A673 (cell line): ENCODE measurements at regions not wholly inside any gene's neighbourhood (a gene's known extent, or its start where the extent isn't known, plus 50 kb on each side); places are given as distances from the start of the nearest gene placed in this dataset.

Experiments used
- BruUV-seq: library from RNA; stranded (reverse); fragments of 400-500 nt; replicated peaks from 2 replicates; lab custom pipeline; 2021; lab: Mats Ljungman, UMichigan
- CTCF ChIA-PET: fragments of 300-600 bp; sonication (Branson Sonifier 250); formaldehyde crosslinking; loops from one replicate; lab custom pipeline; 2022; ENCODE audit warnings: antibody characterized with exemption; lab: Charles Lee
- POLR2A ChIA-PET: fragments of 300-600 bp; sonication (Branson Sonifier 250); formaldehyde crosslinking; loops from one replicate; lab custom pipeline; 2022; ENCODE audit warnings: antibody characterized with exemption; ENCODE audit not compliant: low non-redundant PET; lab: Charles Lee
- DNase-seq: peaks from one replicate; pipeline ENCODE4 v3.0.0-alpha.2; 2015; ENCODE audit warnings: low spot score
- H3K27ac ChIP-seq: fragments of 200-600 bp; sonication (generic); 2 replicates; pipeline ENCODE4 v1.5.1; 2016; ENCODE audit warnings: mixed run types, low read depth, mild to moderate bottlenecking, mixed read lengths, antibody characterized with exemption, low read length; ENCODE audit not compliant: poor library complexity, severe bottlenecking
- H3K27me3 ChIP-seq: fragments of 200-600 bp; sonication (generic); replicated peaks from 2 replicates; pipeline ENCODE4 v1.6.1; 2017; ENCODE audit warnings: mixed run types, low read depth, mild to moderate bottlenecking, mixed read lengths, antibody characterized with exemption, low read length; ENCODE audit not compliant: insufficient read depth, poor library complexity
- H3K36me3 ChIP-seq: fragments of 200-600 bp; sonication (generic); 2 replicates; pipeline ENCODE4 v1.6.1; 2016; ENCODE audit warnings: mixed run types, mild to moderate bottlenecking, mixed read lengths, antibody characterized with exemption, low read length; ENCODE audit not compliant: insufficient read depth, poor library complexity, severe bottlenecking
- H3K4me1 ChIP-seq: fragments of 200-600 bp; sonication (generic); 2 replicates; pipeline ENCODE4 v1.6.1; 2017; ENCODE audit warnings: mixed run types, mild to moderate bottlenecking, mixed read lengths, antibody characterized with exemption, low read length; ENCODE audit not compliant: insufficient read depth, poor library complexity, severe bottlenecking
- H3K4me3 ChIP-seq: fragments of 200-600 bp; sonication (generic); 2 replicates; pipeline ENCODE4 v1.5.1; 2016; ENCODE audit warnings: low read depth, mixed run types, mild to moderate bottlenecking, mixed read lengths, low read length; ENCODE audit not compliant: poor library complexity, severe bottlenecking
- H3K9me3 ChIP-seq: fragments of 200-600 bp; sonication (generic); 2 replicates; pipeline ENCODE4 v1.6.1; 2016; ENCODE audit warnings: mixed run types, low read depth, mild to moderate bottlenecking, mixed read lengths, antibody characterized with exemption, low read length; ENCODE audit not compliant: poor library complexity, severe bottlenecking
- CTCF ChIP-seq: fragments of 300-800, 200-600 bp; sonication (generic); conservative IDR thresholded peaks from 2 replicates; pipeline ENCODE4 v1.5.1; 2017; ENCODE audit warnings: low read depth, mild to moderate bottlenecking, antibody characterized with exemption, low read length, moderate library complexity, mixed read lengths
- EZH2 ChIP-seq: fragments of 200-600 bp; sonication (generic); IDR thresholded peaks from 2 replicates; pipeline ENCODE4 v1.6.1; 2017; ENCODE audit warnings: borderline replicate concordance, low read depth, mild to moderate bottlenecking, mixed read lengths, antibody characterized with exemption, low read length; ENCODE audit not compliant: poor library complexity, severe bottlenecking
- intact Hi-C: fragments of 100-400 bp; cut with micrococcal nuclease; formaldehyde crosslinking; loops from one replicate; pipeline ENCODE4 v1.10.0; 2022; ENCODE audit not compliant: unreplicated experiment

GRCh38 chr9:103514767-103515166, 519.6 kb downstream of the CYLC2 start:
- BruUV-seq, result no TSS peak
- Histone ChIP-seq H3K27me3 (no peaks in the 10 kb centered on the region), H3K27ac (no peak overlapping the region), H3K36me3 (no peaks in the 10 kb centered on the region), H3K4me3 (no peak overlapping the region), H3K4me1 (no peaks in the 10 kb centered on the region), H3K9me3 (no peaks in the 10 kb centered on the region)
- intact Hi-C loops, result no loop called here
- no peak for DNase-seq
- POLR2A ChIA-PET, result no interaction called here
- CTCF ChIA-PET, result no interaction called here
- TF ChIP-seq CTCF (no peak), EZH2 (no peak)

DNA sequence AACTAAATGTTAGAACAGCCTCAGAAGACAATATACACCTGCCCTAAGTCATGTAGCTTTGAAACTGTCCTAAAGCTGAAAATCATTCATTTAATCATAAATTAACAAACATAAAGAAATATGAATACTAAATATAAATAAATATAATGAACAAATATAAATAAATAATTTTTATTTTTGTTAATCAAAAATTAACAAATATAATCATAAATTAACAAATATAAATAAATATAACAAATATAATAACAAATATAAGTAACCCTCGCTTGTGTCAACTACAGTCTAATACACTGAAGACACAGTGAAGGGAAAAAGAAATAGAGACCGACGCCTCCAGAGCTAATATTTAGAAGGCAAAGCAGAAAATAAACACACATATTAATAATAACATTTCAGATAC, 527.3 kb downstream of the CYLC2 start:
- intact Hi-C loops, result no loop called here
- ChIA-PET CTCF (no interaction called here), POLR2A (interaction anchor here (0.6 kb wide), 1 partner anchor 45 kb away, joined by 3 read pairs; no protein-coding TSS in a partner anchor)
- H3K4me3 ChIP-seq, result no peak overlapping the region
- TF ChIP-seq EZH2 (no peak), CTCF (no peak)
- H3K27me3 ChIP-seq, result no peaks in the 10 kb centered on the region
- H3K4me1 ChIP-seq, result no peaks in the 10 kb centered on the region
- no TSS peak for BruUV-seq
- no peaks in the 10 kb centered on the region for H3K9me3 ChIP-seq
- DNase-seq, result no peak
- no peaks in the 10 kb centered on the region for H3K36me3 ChIP-seq
- H3K27ac ChIP-seq, result no peak overlapping the region

GRCh38 chr9:103530934-103531333, 535.8 kb downstream of the CYLC2 start:
- intact Hi-C loops, result no loop called here
- H3K27ac ChIP-seq, result no peak overlapping the region
- ChIA-PET CTCF (no interaction called here), POLR2A (no interaction called here)
- H3K36me3 ChIP-seq, result no peaks in the 10 kb centered on the region
- H3K4me1 ChIP-seq, result no peaks in the 10 kb centered on the region
- no peak for DNase-seq
- TF ChIP-seq CTCF, result no peak
- no peak for TF ChIP-seq EZH2
- H3K9me3 ChIP-seq, result peaks cover 23% of the 10 kb centered on the region
- H3K27me3 ChIP-seq, result no peaks in the 10 kb centered on the region
- no TSS peak for BruUV-seq
- H3K4me3 ChIP-seq, result no peak overlapping the region
